NOMO-1 treated with dmso at 0.1 percent for 144 hours (cell line): ENCODE measurements at regions not wholly inside any gene's neighbourhood (a gene's known extent, or its start where the extent isn't known, plus 50 kb on each side); places are given as distances from the start of the nearest gene placed in this dataset.

Experiments used
- DNase-seq: peaks from one replicate; lab custom pipeline; 2025; ENCODE audit not compliant: unreplicated experiment; lab: John Stamatoyannopoulos, UW

GRCh38 chr18:61756244-61756643, 136.6 kb downstream of the RNF152 start:
- no peak for DNase-seq

DNA sequence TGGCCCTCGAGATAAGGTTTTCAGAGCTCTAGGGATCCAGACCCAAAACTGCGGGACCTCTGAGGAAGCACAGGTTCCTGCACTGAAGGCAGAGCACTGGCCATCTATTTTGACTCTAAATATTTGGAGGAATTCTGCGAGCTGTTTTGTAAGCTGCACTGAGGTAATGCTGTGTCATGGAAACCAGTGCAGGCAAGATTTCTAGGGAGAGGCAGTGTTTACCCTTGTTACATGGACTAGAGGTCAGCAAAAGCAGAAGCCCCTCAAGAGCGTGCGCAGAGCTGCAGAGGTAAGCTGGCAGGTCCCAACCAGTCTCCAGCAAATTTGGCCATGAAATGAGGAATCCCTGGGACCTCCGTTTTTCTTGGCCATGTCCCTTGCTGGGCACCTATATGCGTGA, 137.3 kb downstream of the RNF152 start:
- no peak for DNase-seq

DNA sequence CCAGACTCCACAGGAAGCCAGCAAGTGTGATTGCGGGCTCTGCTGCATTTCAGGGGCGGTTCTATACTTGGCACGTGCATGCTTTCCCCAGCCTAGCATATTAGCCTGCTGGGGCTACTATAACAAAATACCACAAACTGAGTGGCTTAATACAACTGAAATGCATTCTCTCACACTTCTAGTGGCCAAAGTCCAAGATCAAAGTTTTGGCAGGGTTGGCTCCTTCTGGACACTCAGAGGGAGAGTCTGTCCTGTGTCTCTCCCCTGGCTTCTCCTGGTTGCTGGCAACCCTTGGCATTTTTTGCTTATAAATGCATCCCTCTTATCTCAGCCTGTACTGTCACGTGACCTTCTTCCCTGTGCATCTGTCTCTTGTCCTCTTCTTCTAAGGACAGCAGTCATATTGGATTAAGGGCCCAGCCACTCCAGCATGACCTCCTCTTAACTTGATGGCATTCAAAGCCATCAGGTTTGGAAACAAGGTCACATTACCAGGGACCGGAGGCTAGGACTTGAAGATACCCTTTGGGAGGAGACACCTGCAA, 138.7 kb downstream of the RNF152 start:
- DNase-seq: no peak

DNA sequence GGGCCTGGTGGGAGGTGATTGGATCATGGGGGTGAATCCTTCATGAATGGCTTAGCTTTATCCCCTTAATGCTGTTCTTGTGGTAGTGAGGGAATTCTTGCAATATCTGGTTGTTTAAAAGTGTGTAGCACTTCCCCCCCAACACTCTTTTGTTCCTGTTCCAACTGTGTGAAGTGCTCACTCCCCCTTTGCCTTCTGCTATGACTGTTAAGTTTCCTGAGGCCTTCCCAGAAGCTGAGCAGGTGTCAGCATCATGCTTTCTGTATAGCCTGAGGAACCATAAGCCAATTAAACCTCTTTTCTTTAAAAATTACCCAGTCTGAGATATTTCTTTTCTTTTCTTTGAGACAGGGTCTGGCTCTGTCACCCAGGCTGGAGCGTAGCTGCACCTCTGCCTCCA, 139.4 kb downstream of the RNF152 start:
- no peak for DNase-seq

DNA sequence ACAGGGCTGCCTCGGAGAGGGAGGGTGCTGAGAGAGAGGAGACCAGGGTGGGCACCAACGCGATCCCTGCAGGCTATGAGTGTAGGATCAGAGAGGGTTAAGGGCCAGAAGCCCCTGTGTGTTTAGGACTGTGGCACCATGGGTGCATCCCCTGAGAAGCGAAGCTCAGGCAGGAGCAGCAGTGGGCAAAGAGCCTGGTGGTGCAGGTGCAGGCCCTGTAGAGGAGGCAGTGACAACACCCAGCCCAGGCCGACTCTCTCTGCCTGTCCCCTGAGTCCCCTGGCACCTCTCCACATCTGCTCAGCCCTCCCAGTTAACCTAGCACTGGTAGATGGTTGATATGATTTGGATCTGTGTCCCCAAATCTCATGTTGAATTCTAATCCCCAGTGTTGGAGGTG, 139.8 kb downstream of the RNF152 start:
- DNase-seq: no peak

GRCh38 chr18:61750840-61751668, 141.8 kb downstream of the RNF152 start:
- no peak for DNase-seq

DNA sequence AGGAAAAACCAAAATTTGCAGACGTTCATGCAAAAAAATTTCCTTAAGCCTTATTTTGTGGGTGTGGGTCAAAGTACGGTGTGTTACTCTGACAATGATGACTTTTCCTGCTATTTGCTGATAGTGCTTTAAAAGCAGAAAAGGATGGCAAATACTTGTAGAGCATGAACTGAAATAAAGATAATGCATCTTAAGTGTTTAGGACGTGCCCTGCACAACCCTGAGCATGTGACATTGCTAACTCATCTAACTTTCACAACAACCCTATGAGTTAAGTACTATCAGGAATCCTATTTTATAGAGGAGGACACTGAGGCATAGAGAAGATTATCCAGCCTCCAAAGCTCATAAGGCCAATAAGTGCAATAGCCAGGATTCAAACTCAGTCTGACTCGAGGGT, 143.3 kb downstream of the RNF152 start:
- DNase-seq: no peak

DNA sequence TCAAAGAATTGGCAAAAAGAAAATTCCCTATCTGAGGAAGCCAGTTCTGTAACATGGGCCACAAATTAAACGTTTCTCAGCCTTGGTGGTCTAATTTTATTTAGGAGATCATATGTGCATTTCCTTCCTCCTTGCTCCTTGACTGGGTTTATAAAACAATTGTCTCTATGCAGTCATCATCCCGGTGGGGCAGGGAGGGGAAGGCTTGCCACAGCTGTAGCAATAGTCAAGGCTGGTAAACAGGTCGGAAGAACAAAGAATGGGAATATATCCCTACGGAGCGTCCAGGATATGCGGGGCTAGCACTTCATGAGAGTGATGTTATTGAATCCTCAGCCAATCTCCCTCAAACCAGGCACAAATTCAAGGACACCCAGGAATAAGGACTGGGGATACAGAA, 143.8 kb downstream of the RNF152 start:
- no peak for DNase-seq

DNA sequence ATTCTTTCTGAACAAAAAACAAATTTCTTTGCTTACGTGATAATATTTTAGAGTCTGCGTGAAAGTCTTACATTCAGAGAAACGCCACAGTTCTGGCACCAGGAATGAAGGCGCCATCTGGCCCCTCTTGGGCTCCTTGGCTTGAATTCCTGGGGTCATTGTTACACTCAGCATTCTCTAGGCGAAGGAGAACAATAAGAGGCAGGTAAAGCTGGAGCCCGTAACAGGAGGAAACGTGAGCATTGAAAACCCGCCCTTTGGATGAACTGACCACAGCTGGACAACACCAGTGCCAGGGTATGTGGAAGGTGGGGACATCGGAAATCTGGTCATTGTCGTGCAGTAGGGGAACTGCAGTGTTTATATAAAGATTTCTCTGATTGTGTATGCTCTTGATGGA, 144.8 kb downstream of the RNF152 start:
- no peak for DNase-seq

DNA sequence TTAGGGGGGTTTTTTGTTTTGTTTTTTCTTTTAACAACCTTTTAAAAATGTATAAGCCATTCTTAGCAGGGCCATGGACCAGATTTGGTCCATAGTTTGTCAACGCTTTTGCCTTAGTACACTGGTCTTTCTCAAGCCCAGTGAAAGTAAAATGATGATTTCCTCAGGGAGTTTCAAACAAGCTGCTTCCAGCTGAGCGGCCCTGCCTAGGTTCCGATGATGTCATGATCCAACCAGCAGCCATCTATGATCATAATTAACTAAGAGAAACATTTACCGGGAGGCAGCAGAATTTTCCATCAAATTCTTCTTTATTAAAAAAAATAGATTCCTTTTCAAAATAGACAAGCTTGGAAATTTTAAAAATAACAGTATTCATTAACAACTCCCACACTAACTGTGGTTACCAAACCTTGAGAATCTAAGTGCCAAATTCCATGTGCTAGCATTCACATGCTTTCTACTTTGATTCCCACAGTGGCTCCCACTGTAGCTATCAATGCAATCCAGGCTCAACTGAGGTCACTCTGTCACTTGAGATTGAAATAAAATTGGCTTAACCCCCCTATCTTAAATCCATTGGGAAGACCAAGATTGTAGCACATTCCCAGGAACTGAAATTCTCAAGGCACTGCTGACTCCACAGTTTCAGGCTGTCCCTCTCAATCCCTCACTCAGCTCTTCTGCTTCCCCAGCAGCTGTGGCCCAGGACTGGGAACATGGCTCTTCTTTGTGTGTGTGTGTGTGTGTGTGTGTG, 148.9 kb downstream of the RNF152 start:
- no peak for DNase-seq

DNA sequence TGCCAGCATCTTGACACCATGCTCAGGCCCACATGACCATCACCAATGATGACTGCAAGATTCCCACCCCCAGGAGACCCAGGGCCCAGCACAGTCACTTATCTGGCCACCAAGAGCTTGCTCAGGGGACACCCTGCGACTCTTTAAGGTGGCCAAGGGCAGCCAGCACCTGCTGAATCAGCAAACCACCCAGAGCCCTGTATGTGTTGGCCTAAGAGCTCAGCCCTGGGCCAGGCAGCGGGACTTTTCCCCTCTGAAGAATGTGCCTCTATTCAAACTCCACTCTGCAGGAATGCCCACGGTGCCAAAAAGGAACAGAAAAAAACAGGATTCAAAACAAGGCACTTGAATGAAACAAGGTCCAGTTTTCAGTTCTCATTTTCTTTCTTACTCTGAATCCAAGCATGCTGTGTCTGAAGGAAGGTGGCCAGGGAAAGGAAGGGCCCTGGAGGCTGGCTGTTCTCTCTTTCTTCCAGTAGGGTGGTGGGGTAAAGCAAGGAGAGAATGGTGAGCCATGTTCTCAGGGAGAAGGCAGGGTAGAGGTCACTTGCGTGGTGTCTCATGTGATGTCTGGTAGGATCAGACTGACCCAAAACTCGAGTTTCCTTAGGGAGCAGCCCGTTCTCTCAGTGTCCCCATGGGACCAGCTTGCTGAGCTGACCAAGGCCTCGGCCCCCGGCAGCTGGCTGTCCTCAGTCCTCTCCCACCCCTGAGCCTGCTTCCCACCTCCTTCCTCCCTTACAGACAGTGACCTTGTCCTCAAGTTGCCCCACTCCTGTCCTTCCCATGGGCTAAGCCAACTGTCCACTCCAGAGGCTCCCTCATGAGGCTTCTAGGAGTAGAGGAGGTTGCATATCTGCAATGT, 150.0 kb downstream of the RNF152 start:
- no peak for DNase-seq

GRCh38 chr18:61741881-61742454, 150.8 kb downstream of the RNF152 start:
- DNase-seq: no peak

- peak; percentile 19 for DNase-seq
Observed at GRCh38 chr18:61738488-61738887, 154.3 kb downstream of the RNF152 start.

GRCh38 chr18:61738042-61738441, 154.8 kb downstream of the RNF152 start:
- no peak for DNase-seq

DNA sequence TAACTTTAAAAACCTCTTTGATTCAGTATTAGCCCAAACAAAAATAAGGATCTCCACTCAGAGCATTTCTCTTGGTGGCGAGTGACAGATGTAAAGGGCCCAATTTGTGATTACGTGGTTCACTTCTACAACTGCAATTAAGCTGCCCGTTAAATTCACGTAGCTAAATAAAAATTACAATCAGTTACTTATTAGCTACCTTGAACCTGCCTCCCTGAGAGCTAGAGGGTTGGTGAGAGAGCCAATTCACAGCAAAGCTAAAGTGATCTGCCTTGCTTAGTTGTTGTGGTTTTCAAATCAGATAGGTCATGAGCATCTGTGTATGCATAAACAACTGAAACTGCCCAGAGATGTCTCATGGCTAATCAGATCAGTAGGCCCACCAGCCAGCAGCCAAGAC, 156.7 kb downstream of the RNF152 start:
- DNase-seq: no peak

DNA sequence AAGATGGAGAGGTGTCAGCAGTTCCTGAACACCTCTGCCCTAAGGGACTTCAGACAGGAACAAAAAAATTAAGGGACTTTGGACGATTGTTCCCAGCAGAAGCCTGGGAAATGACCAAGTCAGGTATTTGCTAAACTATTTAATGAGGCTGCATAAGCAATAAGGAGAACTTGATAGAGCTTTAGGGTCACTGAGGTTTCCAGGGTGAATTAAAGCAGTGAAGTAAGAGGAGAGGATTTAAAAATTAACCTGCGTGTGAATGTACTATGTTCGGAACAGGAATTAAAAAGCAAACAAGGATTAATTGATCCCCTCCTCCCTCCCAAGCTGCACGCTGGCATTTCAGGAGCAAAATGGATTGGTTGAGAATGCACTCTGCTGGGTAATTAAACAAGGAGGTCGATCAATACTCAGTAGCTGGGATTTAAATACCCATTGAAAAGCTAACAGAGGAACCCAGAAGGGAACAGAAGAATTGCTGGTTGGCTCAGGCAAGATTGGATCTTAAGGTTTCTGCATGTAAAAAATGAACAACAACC, 157.2 kb downstream of the RNF152 start:
- DNase-seq: no peak

DNA sequence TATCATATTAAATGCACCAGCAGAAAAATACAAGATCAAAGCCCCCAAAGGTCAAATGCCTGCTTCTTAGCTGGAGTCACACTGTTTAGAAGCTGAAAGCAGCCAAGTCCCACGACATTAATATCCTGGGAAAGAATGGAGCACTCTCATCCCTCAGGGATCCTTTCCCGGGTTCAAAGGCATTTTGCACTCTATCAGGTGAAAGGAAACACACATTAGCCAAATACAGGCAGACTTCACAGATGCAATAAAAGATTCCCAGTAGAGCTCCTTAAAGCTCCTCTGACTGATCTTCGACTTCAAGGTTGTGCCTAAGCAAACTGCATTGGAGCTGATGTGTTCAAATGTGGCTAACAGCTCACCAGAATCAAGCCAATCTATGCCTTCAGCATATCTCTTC, 158.4 kb downstream of the RNF152 start:
- DNase-seq: no peak

DNA sequence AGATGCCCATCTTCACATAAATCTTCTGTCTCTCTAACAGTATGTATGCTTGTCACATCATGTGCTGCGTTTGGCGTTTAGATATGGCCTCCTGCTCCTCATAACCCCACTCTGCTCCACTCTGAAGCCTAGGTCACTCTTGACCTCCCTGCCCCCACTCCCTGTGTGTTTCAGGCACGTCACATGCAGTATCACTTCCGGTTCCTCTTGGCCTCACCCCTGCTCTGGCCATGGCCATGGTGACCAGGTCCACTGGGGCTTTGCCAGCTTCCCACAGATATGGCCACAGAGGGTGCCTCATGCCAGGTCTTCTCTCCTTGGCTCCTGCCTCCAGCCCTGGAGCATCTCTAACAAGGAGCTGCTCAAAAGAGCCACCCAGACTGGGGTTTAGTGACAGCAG, 160.0 kb downstream of the RNF152 start:
- DNase-seq: no peak

- DNase-seq: no peak
Observed at GRCh38 chr18:61731693-61732376, 161.0 kb downstream of the RNF152 start.

DNA sequence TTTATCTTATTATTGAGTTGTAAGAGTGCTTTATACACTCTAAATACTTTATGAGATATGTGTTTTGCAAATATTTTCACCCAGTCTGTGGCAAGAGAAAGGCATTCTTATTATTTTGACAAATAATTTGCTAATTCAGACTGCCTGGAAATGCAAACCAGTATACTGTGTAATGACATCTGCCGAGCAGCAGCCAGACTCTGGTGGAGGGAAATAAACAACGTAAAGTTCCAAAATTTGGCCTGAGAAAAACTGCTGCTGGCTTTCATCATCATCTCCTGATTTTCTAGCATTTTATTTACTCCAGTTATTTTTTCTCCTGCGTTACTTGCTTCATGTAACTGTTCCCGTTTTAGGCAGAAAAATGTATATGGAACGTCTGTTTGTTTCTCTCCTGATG, 161.6 kb downstream of the RNF152 start:
- DNase-seq: no peak
